ENCODE measurements at regions not wholly inside any gene's neighbourhood (a gene's known extent, or its start where the extent isn't known, plus 50 kb on each side); places are given as distances from the start of the nearest gene placed in this dataset.

DNA sequence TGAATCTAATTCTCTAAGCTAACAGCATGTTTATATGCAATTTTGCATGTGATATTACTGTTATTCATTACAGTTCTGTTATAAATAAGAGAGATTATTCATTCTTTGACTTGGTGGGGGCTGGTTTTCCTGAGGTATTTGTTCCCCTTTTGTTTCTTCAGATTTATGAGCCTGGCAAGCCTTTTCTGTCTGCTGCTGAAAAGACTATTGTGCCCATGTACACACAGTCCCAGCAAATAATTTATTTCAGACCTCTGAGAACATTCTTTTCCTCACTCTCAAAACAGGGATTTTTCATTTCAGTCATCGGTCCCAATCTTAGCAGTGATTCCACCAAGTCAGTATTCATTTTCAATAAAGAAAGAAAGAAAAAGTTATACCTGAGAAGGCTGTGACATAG lies 716.8 kb downstream of the NSUN3 start:
- Mint-ChIP-seq H3K9me3 (no peaks in the 10 kb centered on the region), H3K27me3 (ENCODE audit: low read depth) (no peaks in the 10 kb centered on the region), H3K4me1 (no peaks in the 10 kb centered on the region), H3K27ac (no peak overlapping the region), H3K36me3 (ENCODE audit: low read depth) (no peaks in the 10 kb centered on the region), H3K4me3 (no peak overlapping the region)
- TF ChIP-seq, protein P1, sequence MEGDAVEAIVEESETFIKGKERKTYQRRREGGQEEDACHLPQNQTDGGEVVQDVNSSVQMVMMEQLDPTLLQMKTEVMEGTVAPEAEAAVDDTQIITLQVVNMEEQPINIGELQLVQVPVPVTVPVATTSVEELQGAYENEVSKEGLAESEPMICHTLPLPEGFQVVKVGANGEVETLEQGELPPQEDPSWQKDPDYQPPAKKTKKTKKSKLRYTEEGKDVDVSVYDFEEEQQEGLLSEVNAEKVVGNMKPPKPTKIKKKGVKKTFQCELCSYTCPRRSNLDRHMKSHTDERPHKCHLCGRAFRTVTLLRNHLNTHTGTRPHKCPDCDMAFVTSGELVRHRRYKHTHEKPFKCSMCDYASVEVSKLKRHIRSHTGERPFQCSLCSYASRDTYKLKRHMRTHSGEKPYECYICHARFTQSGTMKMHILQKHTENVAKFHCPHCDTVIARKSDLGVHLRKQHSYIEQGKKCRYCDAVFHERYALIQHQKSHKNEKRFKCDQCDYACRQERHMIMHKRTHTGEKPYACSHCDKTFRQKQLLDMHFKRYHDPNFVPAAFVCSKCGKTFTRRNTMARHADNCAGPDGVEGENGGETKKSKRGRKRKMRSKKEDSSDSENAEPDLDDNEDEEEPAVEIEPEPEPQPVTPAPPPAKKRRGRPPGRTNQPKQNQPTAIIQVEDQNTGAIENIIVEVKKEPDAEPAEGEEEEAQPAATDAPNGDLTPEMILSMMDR (IDR thresholded peaks at IDR 0.05; ENCODE audit: unreplicated experiment in 3 of 3) = no peak

DNA sequence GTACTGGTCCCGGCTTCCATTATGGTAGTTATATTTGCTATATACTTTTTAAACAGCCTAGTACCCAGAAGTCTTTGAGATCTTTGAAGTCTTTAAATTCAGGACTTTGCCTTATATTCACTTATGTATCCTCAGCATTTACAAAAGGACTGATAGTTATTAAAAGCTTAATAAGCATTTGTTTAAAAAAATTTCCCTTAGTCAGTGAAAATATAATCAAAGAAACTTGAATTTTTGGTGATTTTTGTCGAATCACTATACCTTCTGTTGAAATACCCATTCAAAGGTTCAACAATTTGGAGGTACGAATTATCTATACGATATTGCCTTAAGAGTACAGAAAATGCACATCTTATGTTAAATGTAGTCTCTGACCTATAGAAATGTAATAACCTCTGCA lies 721.4 kb downstream of the NSUN3 start:
- Mint-ChIP-seq H3K9me3 (no peaks in the 10 kb centered on the region), H3K36me3 (ENCODE audit: low read depth) (no peaks in the 10 kb centered on the region), H3K27me3 (ENCODE audit: low read depth) (no peaks in the 10 kb centered on the region), H3K27ac (no peak overlapping the region), H3K4me3 (no peak overlapping the region), H3K4me1 (peaks cover 11% of the 10 kb centered on the region)
- TF ChIP-seq, protein P1 (IDR thresholded peaks at IDR 0.05; ENCODE audit: unreplicated experiment in 3 of 3) = no peak

DNA sequence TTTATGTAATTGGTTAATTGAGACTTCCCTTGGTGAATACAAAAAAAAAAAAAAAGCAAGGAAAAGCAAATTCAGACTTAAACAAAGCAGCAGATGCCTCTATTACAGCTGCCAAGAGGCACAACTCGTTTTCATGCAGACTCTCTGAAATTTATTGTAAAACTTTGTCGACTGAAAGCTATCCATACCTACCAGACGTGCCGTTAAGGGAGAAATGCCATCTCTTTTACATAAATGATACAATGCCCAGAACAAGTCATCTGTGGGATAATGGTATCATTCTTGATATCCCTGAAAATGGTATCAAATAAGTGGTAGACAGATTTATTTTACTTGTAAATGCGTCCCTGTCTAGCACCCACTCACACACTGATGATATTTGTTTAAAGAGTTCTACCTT lies 724.2 kb downstream of the NSUN3 start:
- Mint-ChIP-seq H3K36me3 (ENCODE audit: low read depth) (no peaks in the 10 kb centered on the region), H3K27ac (no peak overlapping the region), H3K4me3 (no peak overlapping the region), H3K27me3 (ENCODE audit: low read depth) (peaks cover 4% of the 10 kb centered on the region), H3K9me3 (no peaks in the 10 kb centered on the region), H3K4me1 (peaks cover 11% of the 10 kb centered on the region)
- TF ChIP-seq, protein P1 (IDR thresholded peaks at IDR 0.05; ENCODE audit: unreplicated experiment in 3 of 3) = no peak

DNA sequence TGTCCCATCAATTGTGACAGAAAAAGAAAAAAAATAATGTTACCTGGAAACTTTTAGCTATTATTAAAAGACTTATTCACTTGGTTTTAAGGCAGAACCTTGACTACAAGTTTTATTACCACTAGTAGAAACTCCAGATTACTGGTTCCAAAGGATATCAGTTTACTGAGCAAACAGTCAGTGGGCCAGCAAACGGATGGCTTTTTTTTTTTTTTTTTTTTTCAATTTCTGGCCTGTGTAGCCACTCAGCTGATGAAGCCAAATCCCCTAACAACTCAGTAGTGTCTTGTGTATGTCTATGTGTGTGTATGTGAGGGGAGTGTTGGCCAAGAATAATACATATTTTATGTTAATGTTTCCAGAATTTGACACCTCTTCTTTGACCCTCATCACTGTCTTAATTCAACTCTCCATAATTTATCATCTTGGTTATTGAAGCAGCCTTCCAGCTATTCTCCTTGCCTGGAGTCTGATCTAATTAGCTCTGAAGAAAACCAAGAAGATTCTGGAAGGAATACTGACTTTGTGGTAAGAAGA lies 724.9 kb downstream of the NSUN3 start:
- Mint-ChIP-seq H3K9me3 (no peaks in the 10 kb centered on the region), H3K4me1 (peaks cover 11% of the 10 kb centered on the region), H3K36me3 (ENCODE audit: low read depth) (no peaks in the 10 kb centered on the region), H3K27ac (peak overlapping the region in 2 of 3 experiments; percentile 57 to 60), H3K4me3 (no peak overlapping the region), H3K27me3 (ENCODE audit: low read depth) (peaks cover 4% of the 10 kb centered on the region)
- TF ChIP-seq, protein P1 (IDR thresholded peaks at IDR 0.05; ENCODE audit: unreplicated experiment in 3 of 3) = no peak

DNA sequence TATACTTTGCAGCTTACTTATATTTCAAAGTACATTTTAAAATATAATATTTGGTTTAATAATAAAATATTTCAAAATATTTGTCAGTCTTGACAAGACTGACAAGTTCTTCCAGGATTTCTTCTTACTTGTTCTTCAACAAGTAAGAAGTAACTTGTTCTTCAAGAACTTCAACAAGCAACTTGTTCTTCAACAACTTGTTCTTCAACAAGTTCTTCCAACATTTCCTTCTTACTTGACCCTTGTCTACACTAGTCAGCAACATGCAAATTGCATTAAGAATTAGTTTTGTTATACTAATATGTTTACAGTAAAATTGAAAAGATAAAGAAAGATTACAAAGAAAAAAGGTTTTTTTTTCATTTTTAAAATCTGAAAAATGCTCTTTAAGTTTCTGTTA lies 731.7 kb downstream of the NSUN3 start:
- no peak overlapping the region for H3K27ac Mint-ChIP-seq
- H3K27me3 Mint-ChIP-seq (ENCODE audit: low read depth) = peaks cover 4% of the 10 kb centered on the region
- no peak overlapping the region for H3K4me3 Mint-ChIP-seq
- peaks cover 5% of the 10 kb centered on the region for H3K9me3 Mint-ChIP-seq
- no peaks in the 10 kb centered on the region for H3K4me1 Mint-ChIP-seq
- TF ChIP-seq, protein P1 (IDR thresholded peaks at IDR 0.05; ENCODE audit: unreplicated experiment in 3 of 3) = no peak
- no peaks in the 10 kb centered on the region for H3K36me3 Mint-ChIP-seq (ENCODE audit: low read depth)

DNA sequence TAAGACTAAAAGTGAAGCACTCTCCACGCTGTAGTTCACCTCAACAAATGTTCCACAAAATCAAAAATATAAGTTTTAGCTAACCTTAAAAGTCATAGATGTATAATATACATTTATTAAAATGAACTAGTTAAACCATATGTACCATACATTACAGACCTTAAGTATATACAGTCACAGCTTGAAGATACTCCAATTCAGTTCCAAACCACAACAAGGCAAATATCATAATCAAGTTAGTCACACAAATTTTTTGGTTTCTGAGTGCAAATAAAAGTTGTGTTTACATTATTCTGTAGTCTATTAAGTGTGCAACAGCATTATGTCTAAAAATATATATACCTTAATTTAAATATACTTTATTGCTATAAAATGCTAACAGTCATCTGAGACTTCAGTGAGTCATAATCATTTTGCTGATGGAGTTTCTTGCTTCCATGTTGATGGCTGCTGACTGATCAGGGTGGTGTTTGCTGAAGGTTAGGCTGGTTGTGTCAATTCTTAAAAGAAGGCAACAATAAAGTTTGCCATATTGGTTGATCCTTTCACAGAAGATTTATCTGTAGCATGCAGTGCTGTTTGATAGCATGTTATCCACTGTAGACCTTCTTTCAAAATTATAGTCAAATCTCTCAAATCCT lies 736.7 kb downstream of the NSUN3 start:
- no peak overlapping the region for H3K4me3 Mint-ChIP-seq
- TF ChIP-seq, protein P1 (IDR thresholded peaks at IDR 0.05; ENCODE audit: unreplicated experiment in 3 of 3) = no peak
- no peaks in the 10 kb centered on the region for H3K36me3 Mint-ChIP-seq (ENCODE audit: low read depth)
- no peaks in the 10 kb centered on the region for H3K27me3 Mint-ChIP-seq (ENCODE audit: low read depth)
- no peaks in the 10 kb centered on the region for H3K4me1 Mint-ChIP-seq
- H3K27ac Mint-ChIP-seq = no peak overlapping the region
- H3K9me3 Mint-ChIP-seq = peaks cover 7% of the 10 kb centered on the region
